ENCODE measurements at regions not wholly inside any gene's neighbourhood (a gene's known extent, or its start where the extent isn't known, plus 50 kb on each side); places are given as distances from the start of the nearest gene placed in this dataset.

- TF ChIP-seq CTCF (IDR thresholded peaks at IDR 0.05) (no peak), POLR2A (IDR thresholded peaks at IDR 0.05) (no peak)
Measured at GRCh38 chr14:55867719-55868118, 250.5 kb upstream of the PELI2 start.

Measured in adrenal gland (tissue), 5 donors.